Upper lobe of left lung (tissue), 4 donors: ENCODE measurements at regions not wholly inside any gene's neighbourhood (a gene's known extent, or its start where the extent isn't known, plus 50 kb on each side); places are given as distances from the start of the nearest gene placed in this dataset.

Experiments used
- CTCF ChIP-seq, 6 experiments: fragments of 450-650 bp in 4 of 6; fragments of 200-600 bp in 2 of 6; sonication (generic) in 2 of 6; IDR thresholded peaks; one replicate each; pipeline ENCODE4 v1.5.1; 2016 to 2019; ENCODE audit warnings: antibody characterized with exemption in 6 of 6
- EP300 ChIP-seq, 4 donors: sonication (generic); formaldehyde crosslinking; IDR thresholded peaks; one replicate each; pipeline ENCODE4 v1.5.1; 2017; ENCODE audit warnings: antibody characterized with exemption in 4 of 4, control low read depth in 2 of 4
- POLR2A ChIP-seq, 4 donors: fragments of 450-650 bp; IDR thresholded peaks; one replicate each; pipeline ENCODE4 v1.5.1; 2016 to 2017; ENCODE audit warnings: antibody characterized with exemption in 4 of 4, mild to moderate bottlenecking in 2 of 4
- POLR2AphosphoS5 ChIP-seq, 2 donors: sonication (generic); formaldehyde crosslinking; IDR thresholded peaks; one replicate each; pipeline ENCODE4 v1.5.1; 2017; ENCODE audit warnings: antibody characterized with exemption in 2 of 2

GRCh38 chr1:78829644-78830043, 176.9 kb downstream of the ADGRL4 start:
- TF ChIP-seq CTCF (IDR thresholded peaks at IDR 0.05) (no peak), POLR2A (IDR thresholded peaks at IDR 0.05) (no peak), EP300 (IDR thresholded peaks at IDR 0.05) (no peak), POLR2AphosphoS5 (IDR thresholded peaks at IDR 0.05) (no peak)
